IMR-90 (cell line): ENCODE measurements at regions not wholly inside any gene's neighbourhood (a gene's known extent, or its start where the extent isn't known, plus 50 kb on each side); places are given as distances from the start of the nearest gene placed in this dataset.

ENCODE experiments used
- ATAC-seq: fragments of 200-7000 bp; cut with Tn5 transposase; 2 replicates; pipeline ENCODE4 v1.9.1; 2020; ENCODE audit warnings: low read depth, mild to moderate bottlenecking, moderate library complexity
- BruUV-seq: library from RNA; stranded (reverse); fragments of 400-500 nt; replicated peaks from 2 replicates; lab custom pipeline; 2021; lab: Mats Ljungman, UMichigan
- CTCF ChIA-PET: fragments of 300-600 bp; formaldehyde crosslinking; extraction: SDS; loops from one replicate; lab custom pipeline; 2021; ENCODE audit warnings: antibody characterized with exemption; lab: Yijun Ruan, JAX
- POLR2A ChIA-PET: fragments of 300-600 bp; sonication (Branson Sonifier 250); formaldehyde crosslinking; loops from one replicate; lab custom pipeline; 2022; ENCODE audit warnings: antibody characterized with exemption; ENCODE audit not compliant: unreplicated experiment; lab: Charles Lee
- DNase-seq: peaks from one replicate; pipeline ENCODE4 v3.0.0; 2013
- H2AFZ ChIP-seq: replicated peaks from 2 replicates; pipeline ENCODE3; 2013; ENCODE audit warnings: low read length, mild to moderate bottlenecking; ENCODE audit not compliant: poor library complexity
- H2AK5ac ChIP-seq: 2 replicates; pipeline ENCODE4 v1.6.1; 2013; ENCODE audit warnings: low read depth, low read length, inconsistent platforms
- H2AK9ac ChIP-seq: replicated peaks from 2 replicates; pipeline ENCODE3; 2013; ENCODE audit warnings: mild to moderate bottlenecking, low read depth, low read length, moderate library complexity; ENCODE audit not compliant: poor library complexity
- H2BK120ac ChIP-seq: 2 replicates; pipeline ENCODE4 v1.6.1; 2013; ENCODE audit warnings: low read depth, low read length, inconsistent platforms
- H2BK15ac ChIP-seq: 3 replicates; pipeline ENCODE4 v1.6.1; 2013; ENCODE audit warnings: low read depth, low read length, inconsistent platforms
- H2BK20ac ChIP-seq: 2 replicates; pipeline ENCODE4 v1.6.1; 2013; ENCODE audit warnings: low read depth, mild to moderate bottlenecking, inconsistent platforms, low read length, moderate library complexity
- H2BK5ac ChIP-seq: 2 replicates; pipeline ENCODE4 v1.6.1; 2013; ENCODE audit warnings: mild to moderate bottlenecking, low read depth, low read length, inconsistent platforms; ENCODE audit not compliant: poor library complexity, severe bottlenecking
- H3K14ac ChIP-seq: replicated peaks from 2 replicates; pipeline ENCODE4 v1.6.1; 2013; ENCODE audit warnings: low read depth, low read length, inconsistent platforms
- H3K18ac ChIP-seq: 2 replicates; pipeline ENCODE4 v1.6.1; 2013; ENCODE audit warnings: low read depth, low read length, control low read depth
- H3K23ac ChIP-seq: 2 replicates; pipeline ENCODE4 v1.6.1; 2013; ENCODE audit warnings: low read depth, low read length, inconsistent platforms
- H3K27ac ChIP-seq: 2 replicates; pipeline ENCODE4 v1.5.1; 2013; ENCODE audit warnings: mild to moderate bottlenecking, control low read depth, low read length; ENCODE audit not compliant: insufficient read depth
- H3K27me3 ChIP-seq: 2 replicates; pipeline ENCODE4 v1.6.1; 2013; ENCODE audit warnings: low read length; ENCODE audit not compliant: control insufficient read depth, insufficient read depth
- H3K36me3 ChIP-seq: 2 replicates; pipeline ENCODE4 v1.6.1; 2013; ENCODE audit warnings: low read length, mixed read lengths; ENCODE audit not compliant: control insufficient read depth, insufficient read depth
- H3K4ac ChIP-seq: 2 replicates; pipeline ENCODE4 v1.6.1; 2013; ENCODE audit warnings: low read depth, low read length, inconsistent platforms
- H3K4me1 ChIP-seq: 2 replicates; pipeline ENCODE4 v1.6.1; 2013; ENCODE audit warnings: low read length, mixed read lengths; ENCODE audit not compliant: control insufficient read depth, insufficient read depth
- H3K4me2 ChIP-seq: 2 replicates; pipeline ENCODE4 v1.6.1; 2013; ENCODE audit warnings: low read depth, mild to moderate bottlenecking, control low read depth, low read length, moderate library complexity
- H3K4me3 ChIP-seq: 2 replicates; pipeline ENCODE4 v1.5.1; 2013; ENCODE audit warnings: low read depth, mild to moderate bottlenecking, control low read depth, low read length, moderate library complexity; ENCODE audit not compliant: insufficient read depth
- H3K56ac ChIP-seq: 2 replicates; pipeline ENCODE4 v1.6.1; 2013; ENCODE audit warnings: low read length, inconsistent platforms; ENCODE audit not compliant: insufficient read depth; ENCODE audit errors: extremely low read depth
- H3K79me1 ChIP-seq, 2 experiments: 2 replicates each; pipeline ENCODE4 v1.6.1; 2013; ENCODE audit warnings: low read length in 2 of 2, inconsistent platforms in 1 of 2, low read depth in 1 of 2
- H3K9ac ChIP-seq: 2 replicates; pipeline ENCODE4 v1.6.1; 2013; ENCODE audit warnings: low read depth, low read length, control low read depth
- H3K9me1 ChIP-seq: 2 replicates; pipeline ENCODE4 v1.6.1; 2013; ENCODE audit warnings: low read length, inconsistent platforms; ENCODE audit not compliant: insufficient read depth
- H3K9me3 ChIP-seq: 2 replicates; pipeline ENCODE4 v1.6.1; 2013; ENCODE audit warnings: low read length; ENCODE audit not compliant: control insufficient read depth, insufficient read depth
- H4K20me1 ChIP-seq: 2 replicates; pipeline ENCODE4 v1.6.1; 2013; ENCODE audit warnings: low read length, inconsistent platforms; ENCODE audit not compliant: insufficient read depth
- H4K5ac ChIP-seq: 2 replicates; pipeline ENCODE4 v1.6.1; 2013; ENCODE audit warnings: mild to moderate bottlenecking, low read depth, low read length, control low read depth
- H4K8ac ChIP-seq, 2 experiments: 2 replicates each; pipeline ENCODE4 v1.6.1; 2013; ENCODE audit warnings: low read depth in 2 of 2, low read length in 2 of 2, control low read depth in 1 of 2, inconsistent platforms in 1 of 2
- H4K91ac ChIP-seq: 2 replicates; pipeline ENCODE4 v1.6.1; 2013; ENCODE audit warnings: low read depth, low read length, inconsistent platforms; ENCODE audit not compliant: insufficient read depth
- BHLHE40 ChIP-seq: fragments of 150-350 bp; IDR thresholded peaks from 2 replicates; pipeline ENCODE4 v1.6.1; 2016; ENCODE audit warnings: mild to moderate bottlenecking, low read depth, low read length
- CEBPB ChIP-seq: IDR thresholded peaks from 2 replicates; pipeline ENCODE4 v1.6.1; 2012; ENCODE audit warnings: low read depth, low read length, improper control_type of control experiment
- CHD1 ChIP-seq: IDR thresholded peaks from 2 replicates; pipeline ENCODE4 v1.6.1; 2012; ENCODE audit warnings: low read depth, low read length, improper control_type of control experiment
- CTCF ChIP-seq: conservative IDR thresholded peaks from 2 replicates; pipeline ENCODE4 v1.5.1; 2012; ENCODE audit warnings: mild to moderate bottlenecking, low read depth, low read length, improper control_type of control experiment
- ELK1 ChIP-seq: fragments of 150-350 bp; IDR thresholded peaks from 2 replicates; pipeline ENCODE4 v1.6.1; 2016; ENCODE audit warnings: low read depth, mild to moderate bottlenecking, low read length, moderate library complexity, borderline replicate concordance
- FOS ChIP-seq: fragments of 150-350 bp; IDR thresholded peaks from 2 replicates; pipeline ENCODE4 v1.6.1; 2016; ENCODE audit warnings: low read depth, low read length
- MAFK ChIP-seq: IDR thresholded peaks from 2 replicates; pipeline ENCODE4 v1.6.1; 2012; ENCODE audit warnings: low read depth, low read length, improper control_type of control experiment
- MAZ ChIP-seq: IDR thresholded peaks from 2 replicates; pipeline ENCODE4 v1.6.1; 2012; ENCODE audit warnings: low read depth, mild to moderate bottlenecking, low read length, improper control_type of control experiment, moderate library complexity, borderline replicate concordance
- MXI1 ChIP-seq: IDR thresholded peaks from 2 replicates; pipeline ENCODE4 v1.6.1; 2012; ENCODE audit warnings: low read depth, mild to moderate bottlenecking, low read length, moderate library complexity, borderline replicate concordance
- NFE2L2 ChIP-seq: fragments of 150-350 bp; IDR thresholded peaks from 2 replicates; pipeline ENCODE4 v1.6.1; 2016; ENCODE audit warnings: low read depth, mild to moderate bottlenecking, low read length
- POLR2A ChIP-seq: IDR thresholded peaks from 2 replicates; pipeline ENCODE4 v1.6.1; 2012; ENCODE audit warnings: mild to moderate bottlenecking, low read depth, low read length
- RAD21 ChIP-seq: IDR thresholded peaks from 2 replicates; pipeline ENCODE4 v1.6.1; 2012; ENCODE audit warnings: low read length, improper control_type of control experiment
- RCOR1 ChIP-seq: IDR thresholded peaks from 2 replicates; pipeline ENCODE4 v1.6.1; 2012; ENCODE audit warnings: mild to moderate bottlenecking, low read length, improper control_type of control experiment; ENCODE audit not compliant: insufficient replicate concordance
- RFX5 ChIP-seq: IDR thresholded peaks from 2 replicates; pipeline ENCODE4 v1.8.0; 2012; ENCODE audit warnings: low read depth, mild to moderate bottlenecking, low read length, moderate library complexity
- SMC3 ChIP-seq: fragments of 150-350 bp; IDR thresholded peaks from 2 replicates; pipeline ENCODE4 v1.6.1; 2016; ENCODE audit warnings: low read depth, mild to moderate bottlenecking, antibody characterized with exemption, low read length, moderate library complexity
- USF2 ChIP-seq: fragments of 150-350 bp; IDR thresholded peaks from 2 replicates; pipeline ENCODE4 v1.6.1; 2017; ENCODE audit warnings: mild to moderate bottlenecking, antibody characterized with exemption, low read length, low read depth
- WGBS, 2 experiments: methylation state at CpG; one replicate each; pipeline versions ENCODE4 v1.1.5 to v1.1.7; 2013; ENCODE audit warnings: missing lambda C conversion rate in 2 of 2; ENCODE audit not compliant: insufficient read length in 1 of 2; ENCODE audit errors: extremely low coverage in 2 of 2; 5-methylcytosine and 5-hydroxymethylcytosine counted together
- dilution Hi-C: fragments of 300-500 bp; cut with HindIII; formaldehyde crosslinking; loops from one replicate; pipeline ENCODE4 v1.14.3; 2018; ENCODE audit warnings: low sequenced_read_pairs; ENCODE audit not compliant: unreplicated experiment
- in situ Hi-C: fragments of 300-500 bp; cut with MboI; formaldehyde crosslinking; loops from 3 replicates; pipeline ENCODE4 v1.14.3; 2019; ENCODE audit warnings: low sequenced_read_pairs, inconsistent platforms, mixed read lengths
- intact Hi-C: fragments of 100-400 bp; cut with micrococcal nuclease; formaldehyde crosslinking; loops from 2 replicates; pipeline ENCODE4 v1.10.0; 2022

- H2AK9ac ChIP-seq: no peak overlapping the region
- in situ Hi-C loops: no loop called here
- ATAC-seq (no peak), DNase-seq (no peak)
- H3K14ac ChIP-seq: no peak overlapping the region
- no peaks in the 10 kb centered on the region for H3K79me1 ChIP-seq
- H3K27me3 ChIP-seq: no peaks in the 10 kb centered on the region
- no peak overlapping the region for H3K9ac ChIP-seq
- no peak overlapping the region for H2BK120ac ChIP-seq
- TF ChIP-seq POLR2A: no peak
- TF ChIP-seq MAZ: no peak
- no peak for TF ChIP-seq RFX5
- no peak for TF ChIP-seq NFE2L2
- TF ChIP-seq MXI1: no peak
- TF ChIP-seq BHLHE40: no peak
- TF ChIP-seq SMC3: no peak
- no peak for TF ChIP-seq CTCF
- no peak for TF ChIP-seq RAD21
- TF ChIP-seq MAFK: no peak
- no peak for TF ChIP-seq CHD1
- no peak for TF ChIP-seq ELK1
- no peak for TF ChIP-seq RCOR1
- no peak for TF ChIP-seq FOS
- TF ChIP-seq CEBPB: no peak
- TF ChIP-seq USF2: no peak
- H2AK5ac ChIP-seq: no peak overlapping the region
- H3K9me3 ChIP-seq: peaks cover 7% of the 10 kb centered on the region
- no peak overlapping the region for H3K56ac ChIP-seq
- intact Hi-C loops: no loop called here
- H4K91ac ChIP-seq: no peak overlapping the region
- H3K4me3 ChIP-seq: no peak overlapping the region
- no peaks in the 10 kb centered on the region for H3K9me1 ChIP-seq
- ChIA-PET POLR2A (no interaction called here), CTCF (no interaction called here)
- H3K18ac ChIP-seq: no peak overlapping the region
- H4K20me1 ChIP-seq: no peaks in the 10 kb centered on the region
- BruUV-seq: no TSS peak
- no CpG with 5 or more reads among the region's 1 CpG for WGBS, 2 experiments
- dilution Hi-C loops: no loop called here
- no peak overlapping the region for H4K5ac ChIP-seq
- H3K4ac ChIP-seq: no peak overlapping the region
- H3K23ac ChIP-seq: no peak overlapping the region
- no peaks in the 10 kb centered on the region for H3K4me1 ChIP-seq
- no peak overlapping the region for H2BK20ac ChIP-seq
- no peaks in the 10 kb centered on the region for H3K36me3 ChIP-seq
- H2BK5ac ChIP-seq: no peak overlapping the region
- H3K27ac ChIP-seq: no peak overlapping the region
- H2AFZ ChIP-seq: no peak overlapping the region
- no peak overlapping the region for H3K4me2 ChIP-seq
- no peak overlapping the region for H2BK15ac ChIP-seq
- no peak overlapping the region for H4K8ac ChIP-seq
Observed at GRCh38 chr5:45109636-45110035, 300.9 kb downstream of the MRPS30 start.
